ENCODE measurements at regions not wholly inside any gene's neighbourhood (a gene's known extent, or its start where the extent isn't known, plus 50 kb on each side); places are given as distances from the start of the nearest gene placed in this dataset.

GRCh38 chr2:13001408-13001807 lies 284.7 kb downstream of the TRIB2 start:
- FAIRE-seq (no peak), DNase-seq (ENCODE audit: insufficient read length, low spot score) (no peak)
- no peak for TF ChIP-seq POLR2A (IDR thresholded peaks at IDR 0.05; ENCODE audit: low read depth, low read length)

GRCh38 chr2:13002536-13003331 lies 286.0 kb downstream of the TRIB2 start:
- DNase-seq (ENCODE audit: insufficient read length, low spot score) (no peak), FAIRE-seq (no peak)
- TF ChIP-seq POLR2A (IDR thresholded peaks at IDR 0.05; ENCODE audit: low read depth, low read length), result no peak

DNA sequence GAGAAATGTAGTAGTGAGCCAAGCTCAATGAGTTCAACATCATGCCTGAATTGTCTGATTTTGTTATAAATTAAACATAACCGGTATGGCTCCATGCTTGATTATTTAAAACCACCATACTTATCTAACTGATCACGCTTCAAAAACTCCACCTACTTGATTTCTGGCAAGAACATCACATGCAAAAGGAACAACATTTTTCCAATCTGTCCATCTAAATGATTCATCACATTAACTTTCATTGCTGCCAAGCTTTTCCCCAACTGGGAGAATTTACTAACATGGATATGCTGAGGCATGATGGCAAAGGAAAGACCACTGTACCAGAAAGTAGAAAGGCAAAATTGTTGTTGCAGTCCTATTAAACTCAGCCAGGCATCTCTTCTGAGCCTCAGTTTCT lies 286.8 kb downstream of the TRIB2 start:
- FAIRE-seq, result no peak
- no peak for DNase-seq (ENCODE audit: insufficient read length, low spot score)

GRCh38 chr2:13005048-13005447 lies 288.3 kb downstream of the TRIB2 start:
- no peak for TF ChIP-seq POLR2A (IDR thresholded peaks at IDR 0.05; ENCODE audit: low read depth, low read length)
- DNase-seq (ENCODE audit: insufficient read length, low spot score) (no peak), FAIRE-seq (no peak)

More for the DNA sequence above, 286.8 kb downstream of the TRIB2 start:
- no peak for TF ChIP-seq POLR2A (IDR thresholded peaks at IDR 0.05; ENCODE audit: low read depth, low read length)

GRCh38 chr2:13005761-13006335 lies 289.1 kb downstream of the TRIB2 start:
- DNase-seq (ENCODE audit: insufficient read length, low spot score) (no peak), FAIRE-seq (no peak)
- TF ChIP-seq POLR2A (IDR thresholded peaks at IDR 0.05; ENCODE audit: low read depth, low read length), result no peak

DNA sequence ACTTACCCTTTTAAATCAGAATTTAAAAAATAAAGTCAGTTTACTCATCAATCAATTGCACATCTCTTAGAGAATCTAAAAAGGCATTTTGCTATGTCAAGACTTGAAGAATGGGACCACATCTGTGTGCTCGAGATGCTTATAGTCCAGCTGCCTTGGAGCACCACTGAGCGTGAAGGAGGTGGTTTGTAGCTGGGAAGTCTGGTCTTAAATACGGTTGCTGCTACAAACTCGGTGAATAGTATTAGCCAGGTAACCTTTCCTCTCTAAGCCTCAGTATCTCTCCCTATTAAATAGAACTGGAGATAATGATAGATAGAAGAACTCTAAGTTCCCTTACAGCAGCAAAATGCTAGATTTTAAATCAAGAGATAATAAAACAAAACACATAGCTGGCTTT lies 289.7 kb downstream of the TRIB2 start:
- FAIRE-seq, result no peak
- TF ChIP-seq POLR2A (IDR thresholded peaks at IDR 0.05; ENCODE audit: low read depth, low read length), result no peak
- DNase-seq (ENCODE audit: insufficient read length, low spot score), result no peak

DNA sequence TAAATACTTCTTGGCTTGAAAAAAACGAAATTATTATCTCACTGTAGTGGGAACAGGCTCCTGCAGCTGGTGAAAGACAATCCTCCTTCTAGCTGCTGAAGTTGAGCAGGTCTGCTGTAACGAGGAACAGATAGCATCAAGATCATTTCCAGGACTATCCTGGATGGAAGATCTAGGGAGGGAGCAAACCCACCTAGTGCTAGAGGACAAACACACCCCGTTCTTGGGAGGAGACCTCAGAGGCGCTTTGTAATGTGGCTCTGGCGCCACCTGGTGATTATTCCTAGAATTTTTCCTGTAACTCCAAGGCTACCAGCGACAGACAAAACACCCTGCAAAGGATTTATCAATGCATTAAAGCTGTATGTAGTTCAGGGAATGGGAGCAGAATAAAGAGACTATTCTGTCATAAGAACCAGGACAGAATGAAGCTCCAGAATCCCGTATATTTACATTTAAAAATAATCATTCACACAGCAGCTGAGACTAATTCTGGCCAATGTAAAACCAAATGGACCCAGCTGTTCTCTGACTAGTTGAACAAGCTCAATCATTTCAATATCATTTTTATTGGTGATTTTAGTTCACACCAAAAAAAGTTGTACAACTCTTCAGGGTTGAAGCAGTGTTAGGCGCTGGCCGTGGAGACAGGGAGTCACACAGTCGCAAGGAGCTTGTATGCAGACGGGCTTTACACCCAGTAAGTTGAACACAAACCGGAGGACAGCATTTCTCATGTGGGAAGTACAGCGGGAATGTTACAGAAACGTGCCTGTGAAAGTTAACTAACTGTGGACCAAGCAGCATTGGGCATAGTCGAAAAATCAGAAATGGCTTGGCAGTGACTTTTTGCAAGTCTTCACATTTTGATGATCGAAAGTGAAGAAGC lies 290.3 kb downstream of the TRIB2 start:
- FAIRE-seq (peak; percentile 93), DNase-seq (ENCODE audit: insufficient read length, low spot score) (peak; percentile 18)

GRCh38 chr2:13009027-13009642 lies 292.4 kb downstream of the TRIB2 start:
- FAIRE-seq (peak; percentile 38), DNase-seq (ENCODE audit: insufficient read length, low spot score) (no peak)
- no peak for TF ChIP-seq POLR2A (IDR thresholded peaks at IDR 0.05; ENCODE audit: low read depth, low read length)

More for the DNA sequence above, 290.3 kb downstream of the TRIB2 start:
- TF ChIP-seq POLR2A (IDR thresholded peaks at IDR 0.05; ENCODE audit: low read depth, low read length), result no peak

DNA sequence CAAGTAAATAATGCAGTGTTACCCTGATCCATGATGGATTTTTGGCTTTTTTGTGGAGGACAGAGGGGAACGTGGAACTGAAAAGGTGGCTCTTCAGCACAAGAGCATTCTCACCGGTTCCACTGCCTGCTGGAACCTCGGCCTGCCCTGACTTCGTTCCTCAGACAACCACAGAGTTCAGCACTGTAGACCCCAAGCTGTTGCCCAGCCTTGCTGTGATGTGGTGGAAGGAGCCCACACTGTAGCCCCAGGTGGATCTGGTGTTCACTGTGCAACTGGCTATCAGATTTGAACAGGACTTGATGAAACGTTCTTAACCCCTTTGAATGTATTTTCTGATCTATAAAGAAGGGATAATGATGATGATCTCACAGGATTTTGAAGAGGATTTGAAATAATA lies 293.5 kb downstream of the TRIB2 start:
- FAIRE-seq (no peak), DNase-seq (ENCODE audit: insufficient read length, low spot score) (no peak)
- no peak for TF ChIP-seq POLR2A (IDR thresholded peaks at IDR 0.05; ENCODE audit: low read depth, low read length)

DNA sequence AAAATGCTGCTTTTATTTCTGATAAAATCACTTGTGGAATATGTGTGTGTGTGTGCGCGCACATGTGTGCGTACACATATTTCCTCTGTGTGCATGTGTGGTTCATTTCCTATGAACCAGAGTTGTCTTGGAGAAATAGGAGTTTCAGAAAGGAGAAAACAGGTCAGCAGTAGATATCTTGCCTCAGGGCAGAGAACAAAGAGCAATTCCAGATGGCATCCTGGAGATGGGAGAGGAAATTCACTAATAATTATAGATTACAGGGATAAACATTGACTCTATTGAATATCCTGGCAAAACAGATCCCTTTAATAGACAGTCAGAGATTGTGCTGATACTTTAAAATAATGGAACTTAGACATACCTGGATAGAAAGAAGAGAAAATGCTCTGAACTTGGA lies 298.0 kb downstream of the TRIB2 start:
- FAIRE-seq (no peak), DNase-seq (ENCODE audit: insufficient read length, low spot score) (no peak)
- TF ChIP-seq POLR2A (IDR thresholded peaks at IDR 0.05; ENCODE audit: low read depth, low read length), result no peak

GRCh38 chr2:13015532-13016320 lies 299.0 kb downstream of the TRIB2 start:
- TF ChIP-seq POLR2A (IDR thresholded peaks at IDR 0.05; ENCODE audit: low read depth, low read length), result no peak
- no peak for DNase-seq (ENCODE audit: insufficient read length, low spot score)
- FAIRE-seq, result no peak

- FAIRE-seq, result peak; percentile 11
Observed at GRCh38 chr2:13018490-13018889, 301.8 kb downstream of the TRIB2 start.

GRCh38 chr2:13019781-13020180 lies 303.0 kb downstream of the TRIB2 start:
- FAIRE-seq, result no peak
- TF ChIP-seq POLR2A (IDR thresholded peaks at IDR 0.05; ENCODE audit: low read depth, low read length), result no peak
- DNase-seq (ENCODE audit: insufficient read length, low spot score), result no peak

More at GRCh38 chr2:13018490-13018889, 301.8 kb downstream of the TRIB2 start:
- TF ChIP-seq POLR2A (IDR thresholded peaks at IDR 0.05; ENCODE audit: low read depth, low read length), result no peak
- DNase-seq (ENCODE audit: insufficient read length, low spot score), result no peak
